GM19238 (cell line): ENCODE measurements at regions not wholly inside any gene's neighbourhood (a gene's known extent, or its start where the extent isn't known, plus 50 kb on each side); places are given as distances from the start of the nearest gene placed in this dataset.

Experiments
- DNase-seq: peaks from one replicate; pipeline ENCODE4 v3.0.0; 2011; ENCODE audit warnings: low spot score; ENCODE audit not compliant: insufficient read length

- no peak for DNase-seq
Observed at GRCh38 chr13:24076109-24076508, 84.4 kb upstream of the SPATA13 start.

DNA sequence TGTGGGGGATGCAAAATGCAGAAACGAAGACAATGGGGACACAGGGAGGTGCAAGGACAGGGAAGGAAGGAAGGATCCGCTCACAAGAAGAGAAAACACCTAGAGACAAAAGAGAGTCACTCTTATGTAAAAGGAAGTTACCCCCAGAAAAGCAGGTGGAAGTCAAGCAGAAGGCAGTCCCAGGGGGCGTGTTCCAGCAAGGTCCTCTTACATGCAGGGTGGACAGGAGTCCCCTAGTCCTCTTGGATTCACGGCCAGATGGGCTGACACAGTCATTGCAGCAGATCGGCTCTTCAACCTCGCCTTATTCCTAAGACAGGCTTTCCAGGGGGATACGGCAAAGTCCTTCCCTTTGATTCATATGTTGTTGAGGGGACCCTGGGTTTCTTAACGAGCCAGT, 83.9 kb upstream of the SPATA13 start:
- DNase-seq, result no peak

- no peak for DNase-seq
Observed at GRCh38 chr13:24080134-24080533, 80.4 kb upstream of the SPATA13 start.

- DNase-seq, result no peak
Observed at GRCh38 chr13:24081387-24081786, 79.1 kb upstream of the SPATA13 start.

GRCh38 chr13:24083141-24083540, 77.4 kb upstream of the SPATA13 start:
- DNase-seq, result no peak

DNA sequence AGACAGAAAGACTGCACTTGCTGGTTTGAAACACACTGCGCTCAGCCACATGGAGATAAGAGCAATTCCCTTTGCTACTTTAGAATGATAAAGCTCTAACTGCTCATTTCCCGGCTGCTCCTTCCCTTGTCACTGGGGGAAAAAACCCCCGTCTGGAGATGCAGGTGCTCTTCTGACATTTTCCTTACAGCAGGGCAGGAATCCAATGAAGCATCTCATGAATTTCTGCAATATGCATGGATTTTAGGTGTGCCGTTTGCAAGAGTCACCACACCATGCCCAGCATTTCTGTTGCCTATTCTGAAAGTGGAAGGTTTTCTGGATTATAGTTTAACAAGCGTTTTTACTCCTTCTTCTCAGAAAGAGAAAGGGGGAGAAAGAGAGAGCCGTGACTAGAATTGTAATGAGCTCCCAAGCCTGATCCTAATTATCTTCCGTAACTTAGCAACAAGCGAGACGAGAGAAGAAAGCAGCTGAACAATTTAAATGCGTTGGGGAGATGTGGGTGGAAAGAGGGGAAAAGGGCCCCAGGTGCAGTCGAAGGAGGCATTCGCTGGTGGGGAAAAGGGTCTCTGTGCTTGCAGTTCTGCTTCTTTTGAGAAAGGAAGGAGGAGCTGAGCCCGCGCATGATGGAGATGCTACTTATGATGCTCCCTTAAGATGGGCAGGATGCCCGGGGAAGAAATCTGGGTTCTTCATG, 76.6 kb upstream of the SPATA13 start:
- no peak for DNase-seq

DNA sequence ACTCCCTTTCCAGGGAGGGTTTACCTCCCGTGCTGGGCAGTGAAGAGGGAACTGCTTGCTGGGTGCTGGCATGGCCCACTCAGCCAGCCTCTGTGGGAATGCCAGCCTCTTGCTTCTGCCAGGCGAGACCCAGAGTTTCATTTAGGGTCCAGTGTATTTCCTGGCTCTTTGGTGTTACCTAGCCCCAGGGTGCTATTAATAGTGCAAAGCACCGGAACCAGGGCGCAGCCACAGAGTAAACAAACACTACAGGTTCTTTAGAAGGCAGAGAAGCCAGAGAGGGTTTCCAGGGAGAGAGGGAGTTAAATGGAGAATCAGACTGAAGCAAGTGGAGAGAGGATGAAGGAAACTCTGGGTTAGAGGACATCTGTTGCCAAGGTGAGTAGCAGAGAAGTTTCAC, 74.9 kb upstream of the SPATA13 start:
- DNase-seq, result no peak

- no peak for DNase-seq
Observed at GRCh38 chr13:24086642-24087041, 73.9 kb upstream of the SPATA13 start.

GRCh38 chr13:24087605-24088225, 72.8 kb upstream of the SPATA13 start:
- DNase-seq, result no peak

DNA sequence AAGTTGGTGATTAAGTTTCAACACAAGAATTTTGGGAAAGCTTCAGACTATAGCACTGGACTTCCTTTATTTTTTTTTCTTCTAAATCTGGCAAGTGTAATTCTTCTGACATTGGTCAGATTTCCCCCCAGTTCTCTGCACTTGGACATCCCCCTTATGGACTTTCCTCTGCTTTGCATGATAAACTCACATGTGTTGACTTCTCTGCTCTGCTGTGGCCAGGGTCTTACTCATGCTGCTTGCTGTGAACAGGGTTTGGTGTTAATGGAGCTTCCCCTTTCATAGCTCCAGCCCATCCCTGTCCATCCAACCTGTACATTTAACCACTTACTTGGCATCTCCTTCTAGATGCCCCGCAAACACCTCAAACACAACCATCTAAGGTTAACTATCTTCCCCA, 70.5 kb upstream of the SPATA13 start:
- DNase-seq, result no peak

DNA sequence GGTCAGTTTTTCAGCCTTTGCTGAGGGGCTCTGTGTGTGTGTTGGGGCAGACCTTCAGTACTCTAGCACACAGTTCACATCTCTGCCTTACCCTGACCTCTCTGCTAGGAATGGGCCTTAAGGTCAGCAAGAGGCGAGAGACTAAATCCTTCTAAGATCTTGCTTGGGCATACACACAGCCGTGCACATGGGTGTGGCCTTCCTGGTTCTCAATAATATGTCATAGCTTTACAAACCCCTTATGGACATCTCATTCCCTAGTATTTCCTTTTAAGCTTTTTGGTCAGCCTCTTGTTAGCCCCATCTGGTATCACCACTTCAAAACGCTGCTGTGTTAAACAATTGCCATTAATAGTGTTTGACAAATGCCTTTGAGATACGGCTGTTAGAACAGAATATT, 69.4 kb upstream of the SPATA13 start:
- DNase-seq, result no peak

- no peak for DNase-seq
Observed at GRCh38 chr13:24092108-24092507, 68.4 kb upstream of the SPATA13 start.

DNA sequence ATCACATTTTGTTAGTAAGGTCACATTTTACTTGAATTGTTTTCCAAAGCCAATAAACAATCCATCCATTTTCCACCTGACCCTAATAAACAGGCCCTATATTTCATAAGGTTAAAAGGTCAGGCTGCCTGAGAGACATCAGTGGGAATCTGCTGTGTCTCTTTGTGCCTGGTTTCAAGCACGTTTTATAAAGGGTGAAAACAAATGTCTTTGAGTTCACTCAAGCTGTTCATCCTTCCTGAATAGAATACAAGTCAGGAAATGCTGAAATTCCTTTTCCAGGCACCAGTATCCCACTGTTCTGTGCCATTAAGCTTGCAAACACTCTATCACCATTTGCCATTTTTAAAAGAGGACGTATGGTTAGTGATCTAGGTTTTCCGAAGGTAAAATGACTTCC, 67.5 kb upstream of the SPATA13 start:
- DNase-seq, result no peak

GRCh38 chr13:24096659-24097058, 63.9 kb upstream of the SPATA13 start:
- no peak for DNase-seq

GRCh38 chr13:24097064-24097463, 63.5 kb upstream of the SPATA13 start:
- DNase-seq, result no peak

DNA sequence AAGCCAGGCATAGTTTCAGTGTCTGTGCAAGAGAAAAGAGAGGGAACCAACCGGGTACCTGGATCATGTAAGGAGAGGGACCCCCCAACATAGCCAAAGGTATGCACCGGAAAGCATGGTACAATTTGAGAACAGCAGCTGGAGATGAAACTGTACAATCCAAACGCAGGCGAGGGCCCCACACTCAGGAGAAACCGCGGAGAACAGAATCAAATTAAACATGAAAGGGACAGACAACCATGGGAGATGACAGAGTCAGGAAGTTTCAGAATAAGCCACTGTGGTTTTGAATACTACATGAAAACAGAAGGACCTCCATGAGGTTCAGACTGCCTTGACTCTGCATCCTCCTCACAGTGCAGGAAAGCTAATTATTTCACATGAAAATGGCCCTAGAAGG, 62.9 kb upstream of the SPATA13 start:
- no peak for DNase-seq

DNA sequence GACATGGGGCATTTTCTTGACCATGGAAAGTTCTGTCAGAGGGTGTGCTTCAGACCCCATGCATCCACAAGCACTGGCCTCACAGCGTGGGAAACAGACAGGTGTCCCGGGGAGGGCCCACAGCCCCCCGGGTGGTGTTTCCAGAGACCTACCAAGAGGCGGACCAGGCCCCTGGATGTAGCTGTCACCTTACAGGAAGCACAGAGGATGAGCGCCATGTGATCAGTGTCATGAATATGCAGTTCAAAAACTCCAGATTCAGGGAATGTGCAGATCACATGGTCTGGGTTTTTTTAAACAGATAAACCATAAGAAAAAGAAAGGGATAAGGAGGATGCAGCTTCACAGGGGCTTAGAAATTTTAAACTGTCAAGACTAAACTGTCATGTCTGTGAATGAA, 61.0 kb upstream of the SPATA13 start:
- DNase-seq, result no peak

DNA sequence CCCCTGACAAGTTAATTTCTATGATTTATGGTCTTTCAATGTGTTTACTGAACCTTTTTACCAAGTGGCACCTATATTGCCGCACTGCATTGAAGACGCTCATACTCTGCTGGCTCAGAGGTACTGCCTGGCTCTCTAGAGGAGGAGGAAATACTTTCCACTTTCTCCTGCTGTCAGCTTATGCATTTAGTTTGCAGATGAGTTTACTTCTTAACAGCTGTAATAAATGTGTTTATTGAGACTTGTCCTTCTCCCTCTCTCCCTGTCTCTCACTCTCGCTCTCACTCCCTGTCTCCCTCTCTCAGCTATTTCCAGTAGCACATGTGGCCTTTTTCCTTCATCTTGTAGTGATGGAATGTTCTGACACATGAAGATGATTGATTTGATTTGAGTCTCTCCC, 60.3 kb upstream of the SPATA13 start:
- DNase-seq, result no peak

GRCh38 chr13:24103782-24104372, 56.6 kb upstream of the SPATA13 start:
- DNase-seq, result no peak

GRCh38 chr13:24104723-24105122, 55.8 kb upstream of the SPATA13 start:
- DNase-seq, result no peak

DNA sequence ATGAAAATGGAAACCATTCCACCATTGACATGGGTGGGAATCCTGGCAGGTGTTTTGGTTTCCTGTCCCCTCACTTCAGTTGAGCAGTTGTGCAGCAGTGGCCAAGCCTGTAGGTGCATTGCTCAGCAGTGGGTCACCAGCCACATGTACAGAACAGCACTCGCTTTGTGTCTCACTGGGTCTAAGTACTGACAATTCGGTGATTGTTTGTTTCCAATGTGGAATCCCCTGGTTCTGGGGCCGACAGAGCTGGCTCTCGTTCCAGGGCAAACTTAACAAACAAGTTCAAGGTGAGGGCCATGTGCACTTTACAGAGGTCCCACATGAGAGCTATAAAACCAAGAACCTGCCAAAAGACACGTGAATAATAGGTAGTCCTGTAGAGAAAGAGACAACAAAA, 54.1 kb upstream of the SPATA13 start:
- DNase-seq, result no peak

- no peak for DNase-seq
Observed at GRCh38 chr13:24107955-24108614, 52.4 kb upstream of the SPATA13 start.

DNA sequence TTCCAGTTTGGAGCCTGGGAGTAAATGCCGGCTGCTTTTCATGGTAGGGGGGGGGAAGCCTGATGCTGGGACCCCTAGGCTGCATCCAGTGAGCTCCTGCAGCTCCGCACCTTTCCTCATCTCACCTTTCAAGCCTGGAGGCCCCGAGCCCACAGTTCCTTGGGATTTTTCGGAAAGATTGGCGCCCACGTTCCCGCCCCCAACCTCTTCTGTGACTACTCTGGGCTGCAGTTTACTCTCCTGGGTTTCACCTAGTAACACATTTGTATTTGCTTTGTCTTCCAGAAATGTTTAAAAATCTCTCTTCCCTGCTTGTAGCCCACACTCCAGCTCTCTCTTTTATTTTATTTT, 51.9 kb upstream of the SPATA13 start:
- no peak for DNase-seq
